ENCODE measurements at regions not wholly inside any gene's neighbourhood (a gene's known extent, or its start where the extent isn't known, plus 50 kb on each side); places are given as distances from the start of the nearest gene placed in this dataset.

GRCh38 chr1:55662875-55663274 lies 447.7 kb upstream of the USP24 start:
- Histone ChIP-seq H2BK5ac (ENCODE audit: insufficient read length, low read length) (no peak overlapping the region), H3K23ac (ENCODE audit: insufficient read length, low read depth, low read length) (no peak overlapping the region), H2AFZ (ENCODE audit: low read length) (no peak overlapping the region), H3K4ac (ENCODE audit: low read depth, low read length) (no peak overlapping the region), H4K20me1 (ENCODE audit: control insufficient read depth, insufficient read depth, insufficient read length) (no peaks in the 10 kb centered on the region), H2BK12ac (ENCODE audit: insufficient read length, low read depth, low read length) (no peak overlapping the region), H3K27ac (ENCODE audit: insufficient read length, low read depth, low read length) (no peak overlapping the region), H4K91ac (ENCODE audit: insufficient read length, low read depth, low read length) (no peak overlapping the region), H3K23me2 (ENCODE audit: insufficient read length, low read depth, low read length, poor library complexity, severe bottlenecking) (no peaks in the 10 kb centered on the region), H3K4me1 (ENCODE audit: insufficient read depth, low read length) (peaks cover 7% of the 10 kb centered on the region), H4K5ac (ENCODE audit: insufficient read length, low read depth, low read length) (no peak overlapping the region), H3K79me2 (ENCODE audit: insufficient read depth, low read length) (no peaks in the 10 kb centered on the region), H3K9ac (ENCODE audit: extremely low read depth, insufficient read length, low read length) (no peak overlapping the region), H2AK5ac (ENCODE audit: insufficient read length, low read length) (no peak overlapping the region), H4K8ac (replicated peaks; ENCODE audit: insufficient read length, low read depth, low read length) (no peak overlapping the region), H2BK120ac (ENCODE audit: low read depth, low read length, poor library complexity, severe bottlenecking) (no peak overlapping the region), H3K18ac (ENCODE audit: insufficient read length, low read depth, low read length) (no peak overlapping the region), H2BK20ac (ENCODE audit: low read depth, low read length, poor library complexity, severe bottlenecking) (no peak overlapping the region), H3K14ac (ENCODE audit: insufficient read depth, low read length) (no peak overlapping the region), H3K79me1 (ENCODE audit: insufficient read depth, low read depth, low read length, poor library complexity, severe bottlenecking) (no peaks in the 10 kb centered on the region), H3K4me2 (ENCODE audit: insufficient read depth, insufficient read length, low read length) (no peak overlapping the region), H3K27me3 (ENCODE audit: insufficient read depth, low read length) (no peaks in the 10 kb centered on the region), H3T11ph (ENCODE audit: low read length) (no peak overlapping the region), H2BK15ac (ENCODE audit: low read depth, low read length) (no peak overlapping the region), H3K9me3 (ENCODE audit: control insufficient read depth, low read depth, low read length) (no peaks in the 10 kb centered on the region), H3K56ac (ENCODE audit: insufficient read length, low read depth, low read length) (no peak overlapping the region)
- no peak overlapping the region for H3K27ac Mint-ChIP-seq
- no peaks in the 10 kb centered on the region for H3K27me3 Mint-ChIP-seq (ENCODE audit: low read depth)
- no peak for TF ChIP-seq CTCF (conservative IDR thresholded peaks at IDR 0.05)
- WGBS (ENCODE audit: extremely low coverage, insufficient read length, low lambda C conversion rate) = no CpG with 5 or more reads among the region's 3 CpGs
- no peaks in the 10 kb centered on the region for H3K36me3 Mint-ChIP-seq (ENCODE audit: insufficient read depth in 1 of 3, low read depth in 3 of 3)
- peaks cover 3 to 12% of the 10 kb centered on the region in 2 experiments; a peak in 3 of 4 replicates for H3K4me1 Mint-ChIP-seq
- H3K9me3 Mint-ChIP-seq = peaks cover 4 to 7% of the 10 kb centered on the region in 2 experiments; a peak in 2 of 5 replicates
- no peak overlapping the region for H3K4me3 Mint-ChIP-seq
- no peak for DNase-seq

All from H9 (cell line).